ENCODE measurements at regions not wholly inside any gene's neighbourhood (a gene's known extent, or its start where the extent isn't known, plus 50 kb on each side); places are given as distances from the start of the nearest gene placed in this dataset.

GRCh38 chr10:128602183-128602582 is 476.0 kb upstream of the MKI67 start:
- no peak overlapping the region for H3K4me3 ChIP-seq (ENCODE audit: low read depth, low read length, poor library complexity, severe bottlenecking)
- H3K36me3 ChIP-seq (ENCODE audit: insufficient read depth, low read length): no peaks in the 10 kb centered on the region
- H3K4me2 ChIP-seq (ENCODE audit: low read length): no peak overlapping the region
- no peak overlapping the region for H2AFZ ChIP-seq (ENCODE audit: low read length)
- H3K9ac ChIP-seq (ENCODE audit: low read length): no peak overlapping the region
- H3K79me2 ChIP-seq (ENCODE audit: insufficient read depth, low read length): no peaks in the 10 kb centered on the region
- no peaks in the 10 kb centered on the region for H3K9me2 ChIP-seq (ENCODE audit: low read depth, low read length)
- H3K9me3 ChIP-seq (ENCODE audit: low read length): no peaks in the 10 kb centered on the region
- no peak overlapping the region for H3K27ac ChIP-seq (ENCODE audit: low read depth, low read length, poor library complexity, severe bottlenecking)
- H3F3A ChIP-seq (ENCODE audit: insufficient read depth, low read length): no peaks in the 10 kb centered on the region
- H4K20me1 ChIP-seq (ENCODE audit: insufficient read depth, low read length): no peaks in the 10 kb centered on the region
- no peaks in the 10 kb centered on the region for H3K27me3 ChIP-seq (ENCODE audit: insufficient read depth, low read length)
- H3K4me1 ChIP-seq (ENCODE audit: insufficient read depth, low read length, severe bottlenecking): no peaks in the 10 kb centered on the region
- TF ChIP-seq EZH2 (IDR thresholded peaks at IDR 0.05; ENCODE audit: borderline replicate concordance, low read length): no peak
- TF ChIP-seq, protein P1, sequence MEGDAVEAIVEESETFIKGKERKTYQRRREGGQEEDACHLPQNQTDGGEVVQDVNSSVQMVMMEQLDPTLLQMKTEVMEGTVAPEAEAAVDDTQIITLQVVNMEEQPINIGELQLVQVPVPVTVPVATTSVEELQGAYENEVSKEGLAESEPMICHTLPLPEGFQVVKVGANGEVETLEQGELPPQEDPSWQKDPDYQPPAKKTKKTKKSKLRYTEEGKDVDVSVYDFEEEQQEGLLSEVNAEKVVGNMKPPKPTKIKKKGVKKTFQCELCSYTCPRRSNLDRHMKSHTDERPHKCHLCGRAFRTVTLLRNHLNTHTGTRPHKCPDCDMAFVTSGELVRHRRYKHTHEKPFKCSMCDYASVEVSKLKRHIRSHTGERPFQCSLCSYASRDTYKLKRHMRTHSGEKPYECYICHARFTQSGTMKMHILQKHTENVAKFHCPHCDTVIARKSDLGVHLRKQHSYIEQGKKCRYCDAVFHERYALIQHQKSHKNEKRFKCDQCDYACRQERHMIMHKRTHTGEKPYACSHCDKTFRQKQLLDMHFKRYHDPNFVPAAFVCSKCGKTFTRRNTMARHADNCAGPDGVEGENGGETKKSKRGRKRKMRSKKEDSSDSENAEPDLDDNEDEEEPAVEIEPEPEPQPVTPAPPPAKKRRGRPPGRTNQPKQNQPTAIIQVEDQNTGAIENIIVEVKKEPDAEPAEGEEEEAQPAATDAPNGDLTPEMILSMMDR (IDR thresholded peaks at IDR 0.05; ENCODE audit: low read length): no peak

- Histone ChIP-seq H3K4me1 (ENCODE audit: insufficient read depth, low read length, severe bottlenecking) (no peaks in the 10 kb centered on the region), H3K27ac (ENCODE audit: low read depth, low read length, poor library complexity, severe bottlenecking) (no peak overlapping the region), H3K9me3 (ENCODE audit: low read length) (no peaks in the 10 kb centered on the region), H3K79me2 (ENCODE audit: insufficient read depth, low read length) (no peaks in the 10 kb centered on the region), H2AFZ (ENCODE audit: low read length) (no peak overlapping the region), H4K20me1 (ENCODE audit: insufficient read depth, low read length) (no peaks in the 10 kb centered on the region), H3F3A (ENCODE audit: insufficient read depth, low read length) (no peaks in the 10 kb centered on the region), H3K9ac (ENCODE audit: low read length) (no peak overlapping the region), H3K4me2 (ENCODE audit: low read length) (no peak overlapping the region), H3K27me3 (ENCODE audit: insufficient read depth, low read length) (no peaks in the 10 kb centered on the region), H3K4me3 (ENCODE audit: low read depth, low read length, poor library complexity, severe bottlenecking) (no peak overlapping the region), H3K9me2 (ENCODE audit: low read depth, low read length) (no peaks in the 10 kb centered on the region), H3K36me3 (ENCODE audit: insufficient read depth, low read length) (no peaks in the 10 kb centered on the region)
- TF ChIP-seq, protein P1 (IDR thresholded peaks at IDR 0.05; ENCODE audit: low read length): no peak
- TF ChIP-seq EZH2 (IDR thresholded peaks at IDR 0.05; ENCODE audit: borderline replicate concordance, low read length): no peak
Observed at GRCh38 chr10:128604025-128604424, 477.8 kb upstream of the MKI67 start.

DNA sequence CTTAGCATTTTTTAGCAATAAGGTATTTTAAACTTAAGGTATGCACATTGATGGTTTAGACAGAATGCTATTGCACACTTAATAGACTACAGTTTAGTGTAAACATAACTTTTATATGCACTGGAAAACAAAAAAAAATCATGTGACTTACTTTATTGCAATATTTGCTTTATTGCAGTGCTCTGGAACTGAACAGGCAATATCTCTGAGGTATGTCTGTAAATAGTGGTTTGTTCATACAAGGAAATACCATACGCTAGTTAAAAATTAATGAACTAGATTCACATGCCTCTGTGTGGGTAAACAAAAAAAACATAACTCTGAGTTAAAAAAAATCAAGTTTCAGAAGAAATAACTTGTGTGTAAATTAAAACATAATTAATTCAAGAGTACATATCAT is 479.0 kb upstream of the MKI67 start:
- Histone ChIP-seq H3K9ac (ENCODE audit: low read length) (no peak overlapping the region), H3K79me2 (ENCODE audit: insufficient read depth, low read length) (no peaks in the 10 kb centered on the region), H3K9me3 (ENCODE audit: low read length) (no peaks in the 10 kb centered on the region), H2AFZ (ENCODE audit: low read length) (no peak overlapping the region), H3K9me2 (ENCODE audit: low read depth, low read length) (no peaks in the 10 kb centered on the region), H3K4me3 (ENCODE audit: low read depth, low read length, poor library complexity, severe bottlenecking) (no peak overlapping the region), H3K36me3 (ENCODE audit: insufficient read depth, low read length) (no peaks in the 10 kb centered on the region), H3K27me3 (ENCODE audit: insufficient read depth, low read length) (no peaks in the 10 kb centered on the region), H3K27ac (ENCODE audit: low read depth, low read length, poor library complexity, severe bottlenecking) (no peak overlapping the region), H3F3A (ENCODE audit: insufficient read depth, low read length) (no peaks in the 10 kb centered on the region), H3K4me2 (ENCODE audit: low read length) (no peak overlapping the region), H3K4me1 (ENCODE audit: insufficient read depth, low read length, severe bottlenecking) (no peaks in the 10 kb centered on the region), H4K20me1 (ENCODE audit: insufficient read depth, low read length) (no peaks in the 10 kb centered on the region)
- TF ChIP-seq, protein P1 (IDR thresholded peaks at IDR 0.05; ENCODE audit: low read length): no peak
- TF ChIP-seq EZH2 (IDR thresholded peaks at IDR 0.05; ENCODE audit: borderline replicate concordance, low read length): no peak
